Right lobe of liver (tissue), 6 donors: ENCODE measurements at regions not wholly inside any gene's neighbourhood (a gene's known extent, or its start where the extent isn't known, plus 50 kb on each side); places are given as distances from the start of the nearest gene placed in this dataset.

Experiments used
- ATAC-seq, 4 donors: fragments of 200-7000 bp; cut with Tn5 transposase; one replicate each; pipeline ENCODE4 v1.9.1; 2020; ENCODE audit warnings: mild to moderate bottlenecking in 4 of 4, moderate library complexity in 4 of 4
- DNase-seq, 3 donors: peaks; one replicate each; pipeline ENCODE4 v3.0.0-alpha.2; 2020
- H3K27ac ChIP-seq, 3 donors: fragments of 200-600 bp; one replicate each; pipeline ENCODE4 v1.8.0; 2022
- H3K27me3 ChIP-seq, 2 donors: fragments of 200-600 bp; one replicate each; pipeline ENCODE4 v1.8.0; 2022
- H3K36me3 ChIP-seq, 4 donors: fragments of 200-600 bp; sonication (generic) in 1 of 4; one replicate each; pipeline versions ENCODE4 v1.5.1 to v1.8.0; 2017 to 2022; ENCODE audit warnings: control low read depth in 1 of 4
- H3K4me1 ChIP-seq, 4 donors: fragments of 200-600 bp; sonication (generic) in 1 of 4; one replicate each; pipeline versions ENCODE4 v1.5.1 to v1.8.0; 2017 to 2022; ENCODE audit warnings: control low read depth in 1 of 4
- H3K4me3 ChIP-seq, 3 donors: fragments of 200-600 bp; one replicate each; pipeline ENCODE4 v1.8.0; 2022
- H3K9me3 ChIP-seq, 4 donors: fragments of 200-600 bp; sonication (generic) in 1 of 4; one replicate each; pipeline versions ENCODE4 v1.5.1 to v1.8.0; 2017 to 2022; ENCODE audit warnings: control low read depth in 1 of 4
- CTCF ChIP-seq, 4 donors: fragments of 200-600 bp in 3 of 4; fragments of 450-650 bp in 1 of 4; IDR thresholded peaks; one replicate each; pipeline versions ENCODE4 v1.5.1 to v1.8.0; 2016 to 2022; ENCODE audit warnings: antibody characterized with exemption in 4 of 4, mild to moderate bottlenecking in 2 of 4
- POLR2A ChIP-seq: fragments of 450-650 bp; IDR thresholded peaks from one replicate; pipeline ENCODE4 v1.6.1; 2017; ENCODE audit warnings: antibody characterized with exemption, mild to moderate bottlenecking
- WGBS: methylation state at CpG from one replicate; pipeline ENCODE4 v1.1.6; 2018; ENCODE audit warnings: low coverage, low lambda C conversion rate; ENCODE audit not compliant: insufficient coverage; ENCODE audit errors: missing lambda C conversion rate; 5-methylcytosine and 5-hydroxymethylcytosine counted together
- intact Hi-C, 2 donors: fragments of 100-400 bp; cut with DNase I; formaldehyde crosslinking; loops; one replicate each; pipeline versions ENCODE4 v1.11.2 to v1.14.1; 2022
- donor health status: DM: no; HTN: yes; CAD: no.
- donor health status: DM: no; HTN: no; CAD: no.
- donor health status: DM: no; HTN: no; CAD: no.
- donor health status: DM: no; HTN: yes; CAD: no.
- donor health status: DM: no; HTN: yes; CAD: no.

- Histone ChIP-seq H3K4me3 (no peak overlapping the region), H3K36me3 (no peaks in the 10 kb centered on the region), H3K27me3 (no peaks in the 10 kb centered on the region), H3K4me1 (no peaks in the 10 kb centered on the region), H3K27ac (no peak overlapping the region), H3K9me3 (no peaks in the 10 kb centered on the region)
- ATAC-seq (no peak), DNase-seq (no peak)
- intact Hi-C loops = no loop called here
- no peak for TF ChIP-seq CTCF (IDR thresholded peaks at IDR 0.05)
- no peak for TF ChIP-seq POLR2A
- WGBS = 100% methylated on average over 1 of the region's 5 CpGs
Measured at GRCh38 chr7:132720835-132721234, 144.6 kb upstream of the PLXNA4 start.

GRCh38 chr7:132713893-132714292, 137.6 kb upstream of the PLXNA4 start:
- Histone ChIP-seq H3K27ac (no peak overlapping the region), H3K9me3 (no peaks in the 10 kb centered on the region), H3K27me3 (no peaks in the 10 kb centered on the region), H3K36me3 (no peaks in the 10 kb centered on the region), H3K4me1 (no peaks in the 10 kb centered on the region), H3K4me3 (no peak overlapping the region)
- TF ChIP-seq POLR2A (no peak), CTCF (IDR thresholded peaks at IDR 0.05) (no peak)
- DNase-seq (no peak), ATAC-seq (no peak)
- 75% methylated on average over 3 of the region's 3 CpGs for WGBS
- intact Hi-C loops = no loop called here

- ATAC-seq (no peak), DNase-seq (no peak)
- no peaks in the 10 kb centered on the region for H3K36me3 ChIP-seq
- no peaks in the 10 kb centered on the region for H3K27me3 ChIP-seq
- whole genome bisulfite sequencing = 44% methylated on average over 7 of the region's 7 CpGs
- no peak overlapping the region for H3K27ac ChIP-seq
- H3K4me1 ChIP-seq = no peaks in the 10 kb centered on the region
- H3K4me3 ChIP-seq = no peak overlapping the region
- intact Hi-C loops = no loop called here
- no peaks in the 10 kb centered on the region for H3K9me3 ChIP-seq
- TF ChIP-seq CTCF (IDR thresholded peaks at IDR 0.05) (peak; percentile 17 to 42 (median 38)), POLR2A (no peak)
Measured at GRCh38 chr7:132709971-132710567, 133.8 kb upstream of the PLXNA4 start.

GRCh38 chr7:132708470-132708869, 132.2 kb upstream of the PLXNA4 start:
- H3K9me3 ChIP-seq = no peaks in the 10 kb centered on the region
- no peaks in the 10 kb centered on the region for H3K4me1 ChIP-seq
- DNase-seq (no peak), ATAC-seq (no peak)
- H3K27me3 ChIP-seq = no peaks in the 10 kb centered on the region
- intact Hi-C loops = no loop called here
- no peaks in the 10 kb centered on the region for H3K36me3 ChIP-seq
- no peak overlapping the region for H3K27ac ChIP-seq
- no peak overlapping the region for H3K4me3 ChIP-seq
- TF ChIP-seq POLR2A = no peak
- TF ChIP-seq CTCF (IDR thresholded peaks at IDR 0.05) = no peak
- 77% methylated on average over 3 of the region's 5 CpGs for WGBS

- intact Hi-C loops = no loop called here
- peak in 2 of 4 donors; percentile 18 to 22 for ATAC-seq
- TF ChIP-seq POLR2A (no peak), CTCF (IDR thresholded peaks at IDR 0.05) (no peak)
- Histone ChIP-seq H3K36me3 (no peaks in the 10 kb centered on the region), H3K4me1 (no peaks in the 10 kb centered on the region), H3K9me3 (no peaks in the 10 kb centered on the region), H3K4me3 (no peak overlapping the region), H3K27ac (no peak overlapping the region), H3K27me3 (no peaks in the 10 kb centered on the region)
- 45% methylated on average over 4 of the region's 5 CpGs for WGBS
- no peak for DNase-seq
Measured at GRCh38 chr7:132705146-132705545, 128.9 kb upstream of the PLXNA4 start.
